SK-N-MC (cell line): ENCODE measurements at regions not wholly inside any gene's neighbourhood (a gene's known extent, or its start where the extent isn't known, plus 50 kb on each side); places are given as distances from the start of the nearest gene placed in this dataset.

ENCODE experiments used
- EZH2 ChIP-seq: fragments of 200-600 bp; sonication (generic); IDR thresholded peaks from one replicate; pipeline ENCODE4 v1.6.1; 2017; ENCODE audit warnings: antibody characterized with exemption
- FOXP2 ChIP-seq: optimal IDR thresholded peaks from 2 replicates; pipeline ENCODE3; 2011; ENCODE audit warnings: mild to moderate bottlenecking, moderate library complexity; ENCODE audit not compliant: insufficient read depth; ENCODE audit errors: extremely low read length, control extremely low read depth
- POLR2AphosphoS5 ChIP-seq: IDR thresholded peaks from 2 replicates; pipeline ENCODE4 v1.6.1; 2012; ENCODE audit warnings: mild to moderate bottlenecking, low read depth, low read length, borderline replicate concordance

GRCh38 chr13:79688741-79689140 is 207.8 kb downstream of the NDFIP2 start:
- no peak for TF ChIP-seq POLR2AphosphoS5
- no peak for TF ChIP-seq EZH2
- TF ChIP-seq FOXP2 = no peak
